ENCODE measurements at regions not wholly inside any gene's neighbourhood (a gene's known extent, or its start where the extent isn't known, plus 50 kb on each side); places are given as distances from the start of the nearest gene placed in this dataset.
A peak's percentile ranks its signal among the peaks of the same experiment; 100 is the strongest.
"Not testable (repeated sequence)": the region's sequence is repeated elsewhere in the genome, so short reads cannot be mapped to it uniquely, and the experiment has no call there.

- TF ChIP-seq CSDC2 (CRISPR knock-in tag; IDR thresholded peaks at IDR 0.05) (no peak), PPARA (CRISPR knock-in tag; IDR thresholded peaks at IDR 0.05; ENCODE audit: borderline replicate concordance) (no peak), TSHZ2 (CRISPR knock-in tag; IDR thresholded peaks at IDR 0.05) (no peak), PATZ1 (CRISPR knock-in tag; IDR thresholded peaks at IDR 0.05; ENCODE audit: borderline replicate concordance) (no peak), GLIS3 (CRISPR knock-in tag; IDR thresholded peaks at IDR 0.05) (no peak), ZFP3 (CRISPR knock-in tag; IDR thresholded peaks at IDR 0.05) (no peak), ESRRG (CRISPR knock-in tag; IDR thresholded peaks at IDR 0.05) (no peak), ZNF8 (CRISPR knock-in tag; IDR thresholded peaks at IDR 0.05) (no peak), TCF4 (CRISPR knock-in tag; IDR thresholded peaks at IDR 0.05; ENCODE audit: borderline replicate concordance) (no peak), SNAI2 (CRISPR knock-in tag; IDR thresholded peaks at IDR 0.05) (no peak), BACH2 (CRISPR knock-in tag; IDR thresholded peaks at IDR 0.05; ENCODE audit: borderline replicate concordance) (no peak), ZFP30 (CRISPR knock-in tag; IDR thresholded peaks at IDR 0.05) (no peak), ZNF70 (CRISPR knock-in tag; IDR thresholded peaks at IDR 0.05) (no peak), TOX (CRISPR knock-in tag; IDR thresholded peaks at IDR 0.05; ENCODE audit: borderline replicate concordance) (no peak), OSR1 (CRISPR knock-in tag; IDR thresholded peaks at IDR 0.05) (no peak), POU6F1 (CRISPR knock-in tag; IDR thresholded peaks at IDR 0.05; ENCODE audit: borderline replicate concordance, low read depth) (no peak), CSRNP3 (CRISPR knock-in tag; IDR thresholded peaks at IDR 0.05) (no peak), ARNTL (CRISPR knock-in tag; IDR thresholded peaks at IDR 0.05; ENCODE audit: borderline replicate concordance, low read depth) (no peak)
- no peak for ATAC-seq
These were observed 85.2 kb upstream of the GRAMD1B start for GRCh38 chr11:123344790-123345357.

GRCh38 chr11:123344188-123344587 is 85.9 kb upstream of the GRAMD1B start:
- not testable (repeated sequence) for ATAC-seq

- ATAC-seq: no peak
These were observed 90.9 kb upstream of the GRAMD1B start for GRCh38 chr11:123338997-123339752.

More at GRCh38 chr11:123338997-123339752, 90.9 kb upstream of the GRAMD1B start:
- TF ChIP-seq ARNTL (CRISPR knock-in tag; IDR thresholded peaks at IDR 0.05; ENCODE audit: borderline replicate concordance, low read depth) (no peak), ZNF8 (CRISPR knock-in tag; IDR thresholded peaks at IDR 0.05) (peak; percentile 74), ISL1 (CRISPR knock-in tag; IDR thresholded peaks at IDR 0.05) (no peak), TSHZ2 (CRISPR knock-in tag; IDR thresholded peaks at IDR 0.05) (no peak), CSDC2 (CRISPR knock-in tag; IDR thresholded peaks at IDR 0.05) (no peak), PPARA (CRISPR knock-in tag; IDR thresholded peaks at IDR 0.05; ENCODE audit: borderline replicate concordance) (no peak), RARB (CRISPR knock-in tag; IDR thresholded peaks at IDR 0.05) (no peak), ZFP30 (CRISPR knock-in tag; IDR thresholded peaks at IDR 0.05) (no peak)
